ENCODE measurements at regions not wholly inside any gene's neighbourhood (a gene's known extent, or its start where the extent isn't known, plus 50 kb on each side); places are given as distances from the start of the nearest gene placed in this dataset.

- TF ChIP-seq CTCF (IDR thresholded peaks at IDR 0.05) = no peak
- TF ChIP-seq POLR2AphosphoS5 (IDR thresholded peaks at IDR 0.05; ENCODE audit: low read depth, low read length) = no peak
These were observed 677.4 kb downstream of the NCAM2 start for GRCh38 chr21:21675601-21676000.

All from Panc1 (cell line).